ENCODE measurements at regions not wholly inside any gene's neighbourhood (a gene's known extent, or its start where the extent isn't known, plus 50 kb on each side); places are given as distances from the start of the nearest gene placed in this dataset.

GRCh38 chr14:59046746-59047145 lies 141.7 kb upstream of the DAAM1 start (continued):
- no peak for TF ChIP-seq ZNF547 (CRISPR knock-in tag; IDR thresholded peaks at IDR 0.05)
- no peak for TF ChIP-seq ZNF382 (CRISPR knock-in tag; IDR thresholded peaks at IDR 0.05; ENCODE audit: borderline replicate concordance)
- no peak for TF ChIP-seq ZNF530 (CRISPR knock-in tag; IDR thresholded peaks at IDR 0.05; ENCODE audit: low read depth)
- TF ChIP-seq TFDP1 (CRISPR knock-in tag; IDR thresholded peaks at IDR 0.05; ENCODE audit: borderline replicate concordance) = no peak
- TF ChIP-seq E2F1 (CRISPR knock-in tag; IDR thresholded peaks at IDR 0.05) = no peak
- TF ChIP-seq SP1 (IDR thresholded peaks at IDR 0.05) = no peak
- TF ChIP-seq SP1 (CRISPR knock-in tag; IDR thresholded peaks at IDR 0.05) = no peak
- TF ChIP-seq SKI (IDR thresholded peaks at IDR 0.05; ENCODE audit: partially characterized antibody) = no peak
- no peak for TF ChIP-seq NKX3-1 (CRISPR knock-in tag; IDR thresholded peaks at IDR 0.05)
- TF ChIP-seq CCAR2 (optimal IDR thresholded peaks at IDR 0.05; ENCODE audit: low read depth, low read length) = no peak
- TF ChIP-seq, protein P1, sequence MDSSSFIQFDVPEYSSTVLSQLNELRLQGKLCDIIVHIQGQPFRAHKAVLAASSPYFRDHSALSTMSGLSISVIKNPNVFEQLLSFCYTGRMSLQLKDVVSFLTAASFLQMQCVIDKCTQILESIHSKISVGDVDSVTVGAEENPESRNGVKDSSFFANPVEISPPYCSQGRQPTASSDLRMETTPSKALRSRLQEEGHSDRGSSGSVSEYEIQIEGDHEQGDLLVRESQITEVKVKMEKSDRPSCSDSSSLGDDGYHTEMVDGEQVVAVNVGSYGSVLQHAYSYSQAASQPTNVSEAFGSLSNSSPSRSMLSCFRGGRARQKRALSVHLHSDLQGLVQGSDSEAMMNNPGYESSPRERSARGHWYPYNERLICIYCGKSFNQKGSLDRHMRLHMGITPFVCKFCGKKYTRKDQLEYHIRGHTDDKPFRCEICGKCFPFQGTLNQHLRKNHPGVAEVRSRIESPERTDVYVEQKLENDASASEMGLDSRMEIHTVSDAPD (CRISPR knock-in tag; IDR thresholded peaks at IDR 0.05) = no peak

- Histone ChIP-seq H3K4me3 (replicated peaks in 1 of 3; ENCODE audit: insufficient read depth in 1 of 3, low read depth in 2 of 3, low read length in 3 of 3) (no peak overlapping the region), H3K79me2 (ENCODE audit: insufficient read depth, low read length) (no peaks in the 10 kb centered on the region), H3K27me3 (ENCODE audit: control insufficient read depth in 1 of 2, insufficient read depth in 2 of 2, low read length in 2 of 2) (no peaks in the 10 kb centered on the region), H3K4me2 (ENCODE audit: low read depth, low read length) (no peak overlapping the region), H3K9ac (ENCODE audit: insufficient read depth, low read depth, low read length) (no peak overlapping the region), H3K27ac (ENCODE audit: extremely low read length, insufficient read depth, low read length) (no peak overlapping the region), H2AFZ (ENCODE audit: low read length) (no peak overlapping the region), H4K20me1 (ENCODE audit: insufficient read depth, low read length) (no peaks in the 10 kb centered on the region), H3K4me1 (ENCODE audit: insufficient read depth, low read length) (no peaks in the 10 kb centered on the region), H3K9me3 (ENCODE audit: low read length) (peaks cover 6% of the 10 kb centered on the region; the same call in 1 of the 2 replicates), H3K36me3 (replicated peaks in 1 of 2; ENCODE audit: control insufficient read depth in 1 of 2, insufficient read depth in 2 of 2, low read length in 2 of 2) (no peaks in the 10 kb centered on the region)
- in situ Hi-C loops (cut with HindIII; ENCODE audit: extremely low pct_ligation_motif_present, low pct_unique_long_range_greater_than_20kb) (loop anchor here (10.0 kb wide), 1 partner anchor 550 kb away; no protein-coding TSS in a partner anchor), intact Hi-C loops (cut with micrococcal nuclease; ENCODE audit: unreplicated experiment) (loop anchor here (1.0 kb wide), 2 partner anchors 27 to 554 kb away; no protein-coding TSS in a partner anchor)
- DNase-seq (ENCODE audit: low spot score) = no peak
- 0% methylated on average over 1 of the region's 1 CpG for WGBS (ENCODE audit: low lambda C conversion rate)
- no TSS peak for BruUV-seq (replicated peaks)
- CTCF ChIA-PET (ENCODE audit: low intra/inter-chr PET ratio, low total read pairs) = interaction anchor here (1.3 to 2.1 kb wide), 2 partner anchors 26 to 553 kb away, joined by 5 to 9 read pairs; no protein-coding TSS in a partner anchor
- POLR2A ChIA-PET = no interaction called here
- no peak for ATAC-seq
- FAIRE-seq = no peak
- TF ChIP-seq ZSCAN20 (CRISPR knock-in tag; IDR thresholded peaks at IDR 0.05; ENCODE audit: borderline replicate concordance) (no peak), ZNF101 (CRISPR knock-in tag; IDR thresholded peaks at IDR 0.05; ENCODE audit: borderline replicate concordance, low read depth) (no peak), NRL (CRISPR knock-in tag; IDR thresholded peaks at IDR 0.05; ENCODE audit: borderline replicate concordance) (no peak), HOXA9 (CRISPR knock-in tag; IDR thresholded peaks at IDR 0.05; ENCODE audit: borderline replicate concordance) (no peak), ARNTL (CRISPR knock-in tag; IDR thresholded peaks at IDR 0.05) (no peak), ZNF18 (CRISPR knock-in tag; IDR thresholded peaks at IDR 0.05; ENCODE audit: insufficient replicate concordance) (no peak), ZNF616 (CRISPR knock-in tag; IDR thresholded peaks at IDR 0.05; ENCODE audit: low read depth) (no peak), TOPORS (CRISPR knock-in tag; IDR thresholded peaks at IDR 0.05) (no peak)
- TF ChIP-seq, protein P2, sequence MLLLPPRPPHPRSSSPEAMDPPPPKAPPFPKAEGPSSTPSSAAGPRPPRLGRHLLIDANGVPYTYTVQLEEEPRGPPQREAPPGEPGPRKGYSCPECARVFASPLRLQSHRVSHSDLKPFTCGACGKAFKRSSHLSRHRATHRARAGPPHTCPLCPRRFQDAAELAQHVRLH (CRISPR knock-in tag; IDR thresholded peaks at IDR 0.05; ENCODE audit: borderline replicate concordance, low read depth) = no peak
Observed at GRCh38 chr14:59055006-59055405, 133.5 kb upstream of the DAAM1 start.

All from HepG2 (cell line).